Fibroblast of skin of back (primary cell): ENCODE measurements at regions not wholly inside any gene's neighbourhood (a gene's known extent, or its start where the extent isn't known, plus 50 kb on each side); places are given as distances from the start of the nearest gene placed in this dataset.

ENCODE experiments used
- DNase-seq: peaks from one replicate; pipeline ENCODE4 v3.0.0-alpha.2; 2013

DNA sequence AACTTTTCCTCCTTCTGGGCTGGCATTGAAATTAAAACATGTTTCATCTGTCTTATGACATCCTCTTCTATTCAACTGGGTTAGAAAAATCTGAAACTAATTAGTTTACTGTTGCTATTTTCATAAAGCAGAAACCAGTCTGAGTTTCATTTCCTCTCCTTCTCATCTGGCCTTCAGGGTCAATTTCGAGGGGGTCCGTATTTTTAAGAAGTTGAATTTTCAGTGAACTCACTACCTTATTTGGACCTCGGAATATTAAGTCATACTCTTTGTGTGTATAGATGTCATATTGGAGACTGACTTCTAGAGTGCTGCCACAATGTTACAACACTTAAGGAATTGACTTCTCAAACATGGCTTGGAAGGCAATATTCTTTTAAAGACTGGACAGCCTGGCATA lies 485.9 kb downstream of the SQOR start:
- DNase-seq: no peak

DNA sequence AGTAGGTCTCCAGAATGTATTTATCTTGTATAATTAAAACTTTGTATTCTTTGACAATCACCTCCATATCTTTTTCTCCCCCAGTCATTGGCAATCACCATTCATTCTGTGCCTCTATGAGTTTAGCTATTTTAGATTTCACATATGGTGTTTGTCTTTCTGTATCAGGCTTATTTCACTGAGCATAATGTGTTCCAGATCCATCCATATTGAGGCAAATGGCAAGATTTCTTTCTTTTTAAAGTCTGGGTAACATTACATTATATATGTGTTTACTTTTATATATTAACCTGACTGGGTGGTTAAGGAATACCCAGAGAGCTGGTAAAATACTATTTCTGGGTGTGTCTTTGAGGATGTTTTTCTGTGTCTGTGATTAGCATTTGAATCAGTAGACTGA lies 486.6 kb downstream of the SQOR start:
- no peak for DNase-seq

DNA sequence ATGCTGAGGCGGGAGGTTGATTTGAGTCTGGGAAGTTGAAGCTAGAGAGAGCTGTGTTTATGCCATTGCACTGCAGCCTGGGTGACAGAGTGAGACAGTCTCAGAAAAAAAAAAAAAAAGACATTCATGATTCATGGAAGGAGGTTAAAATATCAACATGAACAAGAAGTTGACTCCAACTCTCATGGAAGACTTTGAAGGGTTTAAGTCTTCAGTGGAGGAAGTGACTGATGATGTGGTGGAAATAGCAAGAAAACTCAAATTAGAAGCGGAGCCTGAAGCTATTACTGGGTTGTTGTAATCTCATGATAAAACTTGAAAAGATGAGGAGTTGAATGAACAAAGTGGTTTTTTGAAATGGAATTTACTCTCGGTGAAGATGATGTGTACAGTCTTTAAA lies 491.8 kb downstream of the SQOR start:
- peak; percentile 25 for DNase-seq

- DNase-seq: peak; percentile 74
Measured at GRCh38 chr15:46127361-46127874, 492.6 kb downstream of the SQOR start.

DNA sequence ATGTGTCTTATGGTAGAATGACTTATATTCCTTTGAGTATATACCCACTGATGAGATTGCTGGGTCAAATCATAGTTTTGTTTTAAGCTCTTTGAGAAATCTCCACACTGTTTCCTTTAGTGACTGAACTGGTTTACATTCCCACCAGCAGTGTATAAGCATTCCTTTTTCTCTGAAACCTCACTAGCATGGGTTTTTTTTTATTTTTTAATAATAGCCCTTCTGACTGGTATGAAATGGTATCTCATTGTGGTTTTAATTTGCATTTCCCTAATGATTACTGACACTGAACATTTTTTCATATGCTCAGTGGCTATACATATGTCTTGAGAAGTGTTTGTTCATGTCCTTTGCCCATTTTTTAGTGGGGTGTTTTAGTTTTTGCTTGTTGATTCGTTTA lies 494.3 kb downstream of the SQOR start:
- DNase-seq: peak; percentile 64

GRCh38 chr15:46131876-46132275 lies 497.0 kb downstream of the SQOR start:
- DNase-seq: no peak

GRCh38 chr15:46137443-46137842 lies 502.6 kb downstream of the SQOR start:
- no peak for DNase-seq

DNA sequence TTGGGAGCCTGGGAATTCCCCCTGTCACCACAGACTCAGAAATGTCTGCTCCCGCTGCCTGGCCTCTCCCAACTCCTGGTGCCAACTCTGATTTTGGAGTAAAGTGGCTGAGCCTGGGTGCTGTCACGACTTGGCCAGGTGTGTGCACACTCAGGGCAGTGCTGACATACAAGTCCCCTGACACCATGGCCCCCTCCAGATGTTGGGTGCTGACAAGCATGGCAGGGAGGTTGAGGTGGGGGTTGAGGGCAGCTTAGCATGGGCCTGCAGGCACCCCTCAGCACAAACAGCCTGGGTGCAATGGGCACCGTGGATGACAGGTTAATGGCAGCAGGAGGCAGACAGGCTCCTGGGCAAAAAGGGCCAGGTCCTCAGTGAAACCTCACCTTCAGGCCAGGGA lies 511.2 kb downstream of the SQOR start:
- no peak for DNase-seq

DNA sequence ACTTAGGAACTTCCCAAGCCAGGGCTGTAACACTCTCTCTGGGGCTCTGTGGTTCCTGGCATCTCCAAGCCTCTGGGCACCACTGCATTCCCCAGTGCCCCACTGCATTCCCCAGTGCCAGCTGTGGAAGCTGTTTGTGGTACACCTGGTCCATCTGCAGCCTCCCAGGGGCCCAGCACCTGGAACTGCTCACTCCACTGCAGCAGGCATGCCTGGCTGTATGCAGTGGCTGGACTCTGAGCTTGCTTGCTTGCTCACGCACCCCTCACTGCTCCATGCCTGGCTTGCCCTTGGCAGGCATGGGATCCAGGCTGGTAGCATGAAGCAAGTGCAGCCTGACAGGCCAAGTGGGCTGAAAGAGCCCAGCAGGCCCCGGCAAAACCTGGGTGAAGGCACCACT lies 512.1 kb downstream of the SQOR start:
- DNase-seq: no peak

- no peak for DNase-seq
Measured at GRCh38 chr15:46151786-46152185, 517.0 kb downstream of the SQOR start.

- no peak for DNase-seq
Measured at GRCh38 chr15:46166750-46167149, 531.9 kb downstream of the SQOR start.

GRCh38 chr15:46170326-46170725 lies 535.5 kb downstream of the SQOR start:
- DNase-seq: no peak

- DNase-seq: no peak
Measured at GRCh38 chr15:46174122-46174521, 539.3 kb downstream of the SQOR start.

GRCh38 chr15:46177219-46177618 lies 542.4 kb downstream of the SQOR start:
- no peak for DNase-seq

DNA sequence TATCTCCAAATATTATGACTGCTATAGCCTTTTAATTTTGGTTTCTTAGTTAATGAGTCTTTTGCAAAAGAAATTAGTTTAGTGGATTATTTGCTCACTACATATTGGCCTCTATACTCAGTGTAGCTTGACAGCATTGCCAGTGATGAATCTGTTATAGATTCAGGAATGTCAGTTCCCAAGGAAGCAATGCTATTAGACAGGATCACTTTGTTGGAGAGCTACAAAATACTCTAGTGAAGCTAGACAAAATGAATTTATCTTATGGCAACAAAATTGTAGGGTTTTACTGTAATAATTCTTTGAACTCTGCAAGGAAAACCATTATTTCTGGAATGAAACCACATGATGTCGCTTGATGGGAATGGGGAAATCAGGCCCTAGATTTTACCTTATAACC lies 543.3 kb downstream of the SQOR start:
- no peak for DNase-seq

DNA sequence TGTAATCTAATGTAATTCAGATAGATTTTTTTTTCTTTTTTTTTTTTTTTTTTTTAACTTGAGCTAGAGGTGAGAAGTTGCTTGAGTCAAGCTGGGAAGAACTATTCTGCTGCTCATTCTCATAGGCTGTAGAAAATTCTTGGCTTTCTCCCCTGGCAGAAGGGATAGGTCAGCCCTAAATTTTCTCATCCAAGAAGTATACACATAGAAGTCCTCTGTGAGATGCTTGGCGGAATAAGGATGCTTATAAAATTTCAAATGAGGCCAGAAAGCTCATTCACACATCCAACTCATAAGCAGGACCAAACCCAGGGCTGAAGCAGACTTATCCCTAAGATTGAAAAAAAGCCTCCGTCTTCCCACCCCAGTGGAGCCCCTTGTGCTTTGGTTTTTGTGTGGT lies 572.5 kb downstream of the SQOR start:
- no peak for DNase-seq

GRCh38 chr15:46213551-46213950 lies 578.7 kb downstream of the SQOR start:
- no peak for DNase-seq

GRCh38 chr15:46222826-46223225 lies 588.0 kb downstream of the SQOR start:
- no peak for DNase-seq

- no peak for DNase-seq
Measured at GRCh38 chr15:46229263-46229662, 594.4 kb downstream of the SQOR start.

GRCh38 chr15:46231786-46232185 lies 597.0 kb downstream of the SQOR start:
- DNase-seq: no peak

DNA sequence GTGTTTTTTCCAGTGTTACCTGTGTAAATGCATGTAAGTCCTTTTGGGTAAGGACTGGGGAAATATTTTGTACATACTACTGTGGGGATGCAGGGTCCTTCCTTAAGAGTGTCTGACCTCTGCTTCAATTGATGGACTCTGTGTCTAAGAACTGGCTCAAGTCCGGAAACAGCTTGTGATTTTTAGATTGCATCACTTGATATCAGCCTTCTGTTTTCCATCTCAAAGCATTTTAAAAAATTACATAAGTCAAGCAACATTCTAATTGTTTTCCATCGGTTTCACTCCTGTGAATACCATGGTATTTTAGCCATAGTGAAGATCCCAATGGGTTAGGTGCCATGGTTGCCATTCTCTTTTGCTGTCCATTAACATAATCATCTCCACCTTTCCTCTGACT lies 597.6 kb downstream of the SQOR start:
- no peak for DNase-seq

GRCh38 chr15:46242935-46243334 lies 608.1 kb downstream of the SQOR start:
- no peak for DNase-seq

GRCh38 chr15:46251903-46252302 lies 617.1 kb downstream of the SQOR start:
- DNase-seq: no peak

- no peak for DNase-seq
Measured at GRCh38 chr15:46258056-46258455, 623.2 kb downstream of the SQOR start.

DNA sequence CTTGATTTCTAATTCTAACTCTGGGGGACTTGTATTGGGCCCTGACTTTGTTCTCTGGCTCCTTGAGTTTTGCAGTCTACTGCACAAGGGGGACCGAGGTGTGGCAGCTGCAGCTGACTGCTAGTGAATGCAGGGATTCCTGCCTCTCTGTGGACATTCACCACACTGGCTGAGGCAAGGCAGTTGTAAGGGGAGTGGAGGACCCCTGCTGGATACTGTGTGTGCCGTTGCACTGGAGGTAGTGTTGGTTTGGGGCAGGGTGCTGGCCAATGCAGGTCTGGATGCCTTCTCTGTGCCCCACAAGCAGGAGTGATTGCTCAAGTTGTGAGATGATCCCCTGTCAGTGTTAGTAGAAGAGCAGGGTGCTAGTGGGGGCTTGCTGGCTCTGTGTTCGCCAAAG lies 626.1 kb downstream of the SQOR start:
- no peak for DNase-seq
